HepG2 (cell line): ENCODE measurements at regions not wholly inside any gene's neighbourhood (a gene's known extent, or its start where the extent isn't known, plus 50 kb on each side); places are given as distances from the start of the nearest gene placed in this dataset.

Experiments
- ATAC-seq: fragments of 200-7000 bp; cut with Tn5 transposase; 3 replicates; pipeline ENCODE4 v1.9.1; 2020; ENCODE audit warnings: mild to moderate bottlenecking, moderate library complexity
- BruUV-seq: library from RNA; stranded (reverse); fragments of 400-500 nt; replicated peaks from 2 replicates; lab custom pipeline; 2021; lab: Mats Ljungman, UMichigan
- CTCF ChIA-PET: fragments of 300-600 bp; formaldehyde crosslinking; extraction: SDS; loops from one replicate; lab custom pipeline; 2021; ENCODE audit warnings: low total read pairs, inconsistent platforms, low intra/inter-chr PET ratio; lab: Yijun Ruan, JAX
- POLR2A ChIA-PET: fragments of 350-600 bp; sonication (Branson Sonifier 250); formaldehyde crosslinking; loops from one replicate; lab custom pipeline; 2020; ENCODE audit warnings: antibody characterized with exemption, inconsistent platforms; lab: Yijun Ruan, JAX
- DNase-seq: peaks from one replicate; pipeline ENCODE4 v3.0.0-alpha.2; 2015; ENCODE audit warnings: low spot score
- FAIRE-seq: peaks from 3 replicates; lab custom pipeline; 2011; peaks lifted over from hg19 to GRCh38; lab: Jason Lieb, UNC
- H2AFZ ChIP-seq: one replicate; pipeline ENCODE4 v1.6.1; 2011; ENCODE audit warnings: low read length, inconsistent platforms
- H3K27ac ChIP-seq: fragments of 300-600 bp; 3 replicates; pipeline ENCODE4 v1.8.0; 2011; ENCODE audit warnings: mixed run types, mild to moderate bottlenecking, mixed read lengths, low read length, inconsistent platforms; ENCODE audit not compliant: insufficient read depth; ENCODE audit errors: extremely low read length
- H3K27me3 ChIP-seq, 2 experiments: fragments of 200-600 bp in 1 of 2; 2 replicates in 1 of 2; 3 replicates in 1 of 2; pipeline versions ENCODE4 v1.6.0 to v1.8.0; 2011; ENCODE audit warnings: low read length in 2 of 2, mild to moderate bottlenecking in 2 of 2, moderate library complexity in 2 of 2, inconsistent platforms in 1 of 2; ENCODE audit not compliant: insufficient read depth in 2 of 2, control insufficient read depth in 1 of 2
- H3K36me3 ChIP-seq, 2 experiments: fragments of 200-600 bp in 1 of 2; replicated peaks in 1 of 2; 2 replicates in 1 of 2; 3 replicates in 1 of 2; pipeline versions ENCODE4 v1.5.1 to v1.8.0; 2011; ENCODE audit warnings: low read length in 2 of 2, inconsistent platforms in 1 of 2; ENCODE audit not compliant: insufficient read depth in 2 of 2, control insufficient read depth in 1 of 2
- H3K4me1 ChIP-seq: 2 replicates; pipeline ENCODE4 v1.5.1; 2012; ENCODE audit warnings: low read length, inconsistent platforms; ENCODE audit not compliant: insufficient read depth
- H3K4me2 ChIP-seq: 2 replicates; pipeline ENCODE4 v1.6.0; 2011; ENCODE audit warnings: low read depth, low read length, inconsistent platforms
- H3K4me3 ChIP-seq, 3 experiments: fragments of 200-600 bp in 1 of 3; sonication (generic), shearing (Covaris generic) in 1 of 3; replicated peaks in 1 of 3; 2 replicates each; pipeline ENCODE4 v1.5.1; 2011 to 2016; ENCODE audit warnings: low read length in 3 of 3, inconsistent platforms in 2 of 3, low read depth in 2 of 3, mild to moderate bottlenecking in 2 of 3, control low read depth in 1 of 3, mixed read lengths in 1 of 3; ENCODE audit not compliant: insufficient read depth in 1 of 3
- H3K79me2 ChIP-seq: one replicate; pipeline ENCODE4 v1.6.1; 2011; ENCODE audit warnings: low read length, inconsistent platforms; ENCODE audit not compliant: insufficient read depth
- H3K9ac ChIP-seq: 2 replicates; pipeline ENCODE4 v1.6.0; 2011; ENCODE audit warnings: mild to moderate bottlenecking, low read depth, low read length, inconsistent platforms; ENCODE audit not compliant: insufficient read depth
- H3K9me3 ChIP-seq: 2 replicates; pipeline ENCODE4 v1.5.1; 2012; ENCODE audit warnings: mild to moderate bottlenecking, low read length
- H4K20me1 ChIP-seq: 2 replicates; pipeline ENCODE4 v1.6.0; 2011; ENCODE audit warnings: inconsistent platforms, mild to moderate bottlenecking, low read length, moderate library complexity; ENCODE audit not compliant: insufficient read depth
- CENPX ChIP-seq: sonication (generic); formaldehyde crosslinking; IDR thresholded peaks from 2 replicates; pipeline ENCODE4 v1.9.0; 2021; ENCODE audit warnings: mild to moderate bottlenecking, missing genetic modification reagents, moderate library complexity
- ELF1 ChIP-seq: sonication (generic); formaldehyde crosslinking; IDR thresholded peaks from 2 replicates; pipeline ENCODE4 v1.4.0; 2020; ENCODE audit warnings: missing genetic modification reagents
- HOXD1 ChIP-seq: sonication (generic); formaldehyde crosslinking; IDR thresholded peaks from 2 replicates; pipeline ENCODE4 v1.5.0; 2020; ENCODE audit warnings: missing genetic modification reagents
- KDM4B ChIP-seq: sonication (generic); formaldehyde crosslinking; IDR thresholded peaks from 2 replicates; pipeline ENCODE4 v1.4.0; 2020; ENCODE audit warnings: missing genetic modification reagents
- NFKBIZ ChIP-seq: IDR thresholded peaks from 2 replicates; pipeline ENCODE4 v1.6.1; 2018; ENCODE audit warnings: missing genetic modification reagents, missing compliant biosample characterization
- NR2F2 ChIP-seq: IDR thresholded peaks from 2 replicates; pipeline ENCODE4 v1.6.1; 2012; ENCODE audit warnings: low read depth, inconsistent platforms, borderline replicate concordance
- ZNF225 ChIP-seq: sonication (generic); formaldehyde crosslinking; IDR thresholded peaks from 2 replicates; pipeline ENCODE4 v1.4.0; 2020; ENCODE audit warnings: mild to moderate bottlenecking, missing genetic modification reagents
- ZNF549 ChIP-seq: sonication (generic); formaldehyde crosslinking; IDR thresholded peaks from 2 replicates; pipeline ENCODE4 v1.5.0; 2020; ENCODE audit warnings: missing genetic modification reagents
- ZNF615 ChIP-seq: sonication (generic); formaldehyde crosslinking; IDR thresholded peaks from 2 replicates; pipeline ENCODE4 v1.5.0; 2020; ENCODE audit warnings: mild to moderate bottlenecking, missing genetic modification reagents, borderline replicate concordance
- in situ Hi-C: cut with HindIII; loops from 2 replicates; pipeline ENCODE4 v1.10.0; 2017; ENCODE audit warnings: low pct_unique_long_range_greater_than_20kb; ENCODE audit not compliant: extremely low pct_ligation_motif_present
- intact Hi-C: fragments of 100-400 bp; cut with micrococcal nuclease; formaldehyde crosslinking; loops from one replicate; pipeline ENCODE4 v1.10.0; 2022; ENCODE audit not compliant: unreplicated experiment
- TF ChIP-seq, protein P1 (sequence below): sonication (generic); formaldehyde crosslinking; IDR thresholded peaks from 2 replicates; pipeline ENCODE4 v1.8.0; 2022; ENCODE audit warnings: mild to moderate bottlenecking, missing genetic modification reagents

DNA sequence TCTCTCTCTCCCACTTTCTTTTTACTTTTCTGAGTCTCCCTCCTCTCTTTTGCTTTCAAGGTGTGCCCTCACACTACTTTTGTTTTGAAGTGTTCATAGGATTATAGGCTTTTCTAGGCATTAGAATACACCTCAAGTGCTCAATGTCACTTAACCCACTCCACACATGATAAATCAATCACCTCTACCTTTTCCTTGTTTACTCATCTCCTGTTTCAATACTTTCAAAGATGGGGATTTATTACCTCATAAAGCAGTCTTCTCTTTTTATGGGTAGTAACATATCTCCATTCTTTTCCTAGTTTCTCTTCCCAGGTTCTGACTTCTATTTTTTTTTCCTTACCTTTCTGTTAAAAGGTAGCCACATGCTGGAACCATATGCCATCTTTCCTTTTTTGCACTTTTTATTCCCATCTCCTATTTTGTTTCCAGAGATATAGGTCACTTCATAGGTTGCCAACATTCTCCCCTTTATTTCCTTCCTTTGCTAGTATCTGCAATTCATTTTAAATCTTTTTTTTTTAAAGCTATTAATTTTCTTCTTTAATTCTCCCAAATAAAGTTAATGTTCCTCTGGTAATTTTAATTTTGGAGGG, 137.6 kb upstream of the SLC10A2 start:
- TF ChIP-seq CENPX = no peak
- no peak for TF ChIP-seq ZNF615 (CRISPR knock-in tag)
- TF ChIP-seq ZNF225 (CRISPR knock-in tag) = no peak
- no peak for TF ChIP-seq NFKBIZ (CRISPR knock-in tag)
- no peak for TF ChIP-seq ZNF549
- TF ChIP-seq NR2F2 = no peak
- TF ChIP-seq ELF1 (CRISPR knock-in tag) = no peak
- TF ChIP-seq KDM4B (CRISPR knock-in tag) = no peak
- TF ChIP-seq, protein P1, sequence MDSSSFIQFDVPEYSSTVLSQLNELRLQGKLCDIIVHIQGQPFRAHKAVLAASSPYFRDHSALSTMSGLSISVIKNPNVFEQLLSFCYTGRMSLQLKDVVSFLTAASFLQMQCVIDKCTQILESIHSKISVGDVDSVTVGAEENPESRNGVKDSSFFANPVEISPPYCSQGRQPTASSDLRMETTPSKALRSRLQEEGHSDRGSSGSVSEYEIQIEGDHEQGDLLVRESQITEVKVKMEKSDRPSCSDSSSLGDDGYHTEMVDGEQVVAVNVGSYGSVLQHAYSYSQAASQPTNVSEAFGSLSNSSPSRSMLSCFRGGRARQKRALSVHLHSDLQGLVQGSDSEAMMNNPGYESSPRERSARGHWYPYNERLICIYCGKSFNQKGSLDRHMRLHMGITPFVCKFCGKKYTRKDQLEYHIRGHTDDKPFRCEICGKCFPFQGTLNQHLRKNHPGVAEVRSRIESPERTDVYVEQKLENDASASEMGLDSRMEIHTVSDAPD (CRISPR knock-in tag) = no peak
- TF ChIP-seq HOXD1 (CRISPR knock-in tag) = no peak
- in situ Hi-C loops (no loop called here), intact Hi-C loops (no loop called here)
- Histone ChIP-seq H3K27ac (no peak overlapping the region), H3K4me1 (no peaks in the 10 kb centered on the region), H3K9ac (no peak overlapping the region), H3K9me3 (no peaks in the 10 kb centered on the region), H3K36me3 (no peaks in the 10 kb centered on the region), H2AFZ (no peak overlapping the region), H3K4me3 (no peak overlapping the region), H3K4me2 (no peak overlapping the region), H3K79me2 (no peaks in the 10 kb centered on the region), H4K20me1 (no peaks in the 10 kb centered on the region), H3K27me3 (no peaks in the 10 kb centered on the region)
- DNase-seq (no peak), FAIRE-seq (no peak), ATAC-seq (no peak)
- ChIA-PET POLR2A (no interaction called here), CTCF (no interaction called here)
- BruUV-seq = no TSS peak
